Activated T-cell treated with anti-CD3 and anti-CD28 coated beads, Interleukin-2, amount 50 U/mL, for 72 hours (primary cell): ENCODE measurements at regions not wholly inside any gene's neighbourhood (a gene's known extent, or its start where the extent isn't known, plus 50 kb on each side); places are given as distances from the start of the nearest gene placed in this dataset.
A peak's percentile ranks its signal among the peaks of the same experiment; 100 is the strongest.

Experiments used
- ATAC-seq, 2 donors: fragments of 150-1000 bp; cut with Tn5 transposase; replicated peaks in 1 of 2; 2 replicates each; pipeline ENCODE4 v1.10.0; 2021; ENCODE audit warnings: moderate library complexity in 2 of 2, mild to moderate bottlenecking in 1 of 2
- DNase-seq, 2 donors: peaks; one replicate each; pipeline ENCODE4 v3.0.0; 2021 to 2022; ENCODE audit warnings: mixed read lengths in 1 of 2
- H3K27ac Mint-ChIP-seq: one replicate; pipeline ENCODE4 v1.8.0; 2022; ENCODE audit warnings: mild to moderate bottlenecking, moderate library complexity, mixed read lengths
- H3K27me3 Mint-ChIP-seq: one replicate; pipeline ENCODE4 v1.8.0; 2022; ENCODE audit warnings: low read depth, mixed read lengths
- H3K36me3 Mint-ChIP-seq, 2 donors: one replicate each; pipeline ENCODE4 v1.8.0; 2022; ENCODE audit warnings: mixed read lengths in 2 of 2, mild to moderate bottlenecking in 1 of 2; ENCODE audit not compliant: insufficient read depth in 2 of 2
- H3K4me1 Mint-ChIP-seq: one replicate; pipeline ENCODE4 v1.8.0; 2022; ENCODE audit warnings: low read depth, mixed read lengths
- H3K4me3 Mint-ChIP-seq, 2 donors: one replicate each; pipeline ENCODE4 v1.8.0; 2022; ENCODE audit warnings: mild to moderate bottlenecking in 2 of 2, mixed read lengths in 2 of 2, moderate library complexity in 2 of 2
- H3K9me3 Mint-ChIP-seq, 2 donors: one replicate each; pipeline ENCODE4 v1.8.0; 2022; ENCODE audit warnings: mixed read lengths in 2 of 2

DNA sequence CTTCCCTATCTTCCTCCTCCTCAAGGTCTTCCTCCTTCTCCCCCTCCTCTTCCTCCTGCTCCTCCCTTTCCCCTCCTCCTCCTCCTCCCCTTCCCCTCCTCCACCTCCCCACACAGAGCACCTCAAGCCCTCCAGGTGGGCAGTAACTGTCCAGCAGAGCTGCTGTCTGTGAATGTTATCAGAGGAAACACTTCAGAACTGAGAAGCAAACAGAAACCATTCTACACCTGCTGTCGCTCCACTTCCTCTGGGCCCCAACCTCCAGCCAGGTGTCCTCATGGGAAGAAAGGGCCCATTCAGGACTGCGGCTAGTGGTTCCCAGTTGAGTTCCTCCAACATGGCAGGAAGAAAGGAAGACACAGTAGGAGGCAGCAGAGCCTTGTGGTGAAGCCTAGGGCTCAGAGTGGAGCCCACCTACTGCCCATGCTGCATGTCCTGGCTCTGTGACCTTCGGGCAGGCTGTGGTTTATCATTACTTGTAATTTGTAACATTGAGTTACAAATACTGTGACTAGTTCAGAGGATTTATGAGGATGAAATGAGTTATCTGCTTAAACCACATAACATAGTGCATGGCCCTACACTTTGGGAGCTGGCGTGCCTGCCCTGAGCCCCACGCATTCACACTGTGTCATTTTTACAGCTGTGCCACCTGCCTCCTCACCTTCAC is 165.9 kb upstream of the ID2 start:
- ATAC-seq (peak; percentile 22 to 34), DNase-seq (peak; percentile 23 to 37)
- H3K36me3 Mint-ChIP-seq = peaks cover 15 to 21% of the 10 kb centered on the region in 2 donors
- peaks cover 84% of the 10 kb centered on the region for H3K4me1 Mint-ChIP-seq
- no peaks in the 10 kb centered on the region for H3K27me3 Mint-ChIP-seq
- peak overlapping the region; percentile 31 to 50 for H3K4me3 Mint-ChIP-seq
- peaks cover 7 to 12% of the 10 kb centered on the region in 2 donors for H3K9me3 Mint-ChIP-seq
- H3K27ac Mint-ChIP-seq = no peak overlapping the region

- no peaks in the 10 kb centered on the region for H3K27me3 Mint-ChIP-seq
- no peak overlapping the region for H3K4me3 Mint-ChIP-seq
- peaks cover 10 to 16% of the 10 kb centered on the region in 2 donors for H3K36me3 Mint-ChIP-seq
- H3K4me1 Mint-ChIP-seq = peaks cover 88% of the 10 kb centered on the region
- no peak for DNase-seq
- peaks cover 7 to 12% of the 10 kb centered on the region in 2 donors for H3K9me3 Mint-ChIP-seq
- ATAC-seq = no peak
- H3K27ac Mint-ChIP-seq = no peak overlapping the region
Measured at GRCh38 chr2:8517850-8518498, 163.9 kb upstream of the ID2 start.

GRCh38 chr2:8518979-8519668 is 162.7 kb upstream of the ID2 start:
- peak overlapping the region; percentile 27 for H3K27ac Mint-ChIP-seq
- H3K36me3 Mint-ChIP-seq = peaks cover 5 to 6% of the 10 kb centered on the region in 2 donors
- H3K4me1 Mint-ChIP-seq = peaks cover 84% of the 10 kb centered on the region
- no peaks in the 10 kb centered on the region for H3K27me3 Mint-ChIP-seq
- no peak for ATAC-seq
- DNase-seq = no peak
- peaks cover 3 to 5% of the 10 kb centered on the region in 2 donors for H3K9me3 Mint-ChIP-seq
- H3K4me3 Mint-ChIP-seq = peak overlapping the region in 1 of 2 donors; percentile 46

DNA sequence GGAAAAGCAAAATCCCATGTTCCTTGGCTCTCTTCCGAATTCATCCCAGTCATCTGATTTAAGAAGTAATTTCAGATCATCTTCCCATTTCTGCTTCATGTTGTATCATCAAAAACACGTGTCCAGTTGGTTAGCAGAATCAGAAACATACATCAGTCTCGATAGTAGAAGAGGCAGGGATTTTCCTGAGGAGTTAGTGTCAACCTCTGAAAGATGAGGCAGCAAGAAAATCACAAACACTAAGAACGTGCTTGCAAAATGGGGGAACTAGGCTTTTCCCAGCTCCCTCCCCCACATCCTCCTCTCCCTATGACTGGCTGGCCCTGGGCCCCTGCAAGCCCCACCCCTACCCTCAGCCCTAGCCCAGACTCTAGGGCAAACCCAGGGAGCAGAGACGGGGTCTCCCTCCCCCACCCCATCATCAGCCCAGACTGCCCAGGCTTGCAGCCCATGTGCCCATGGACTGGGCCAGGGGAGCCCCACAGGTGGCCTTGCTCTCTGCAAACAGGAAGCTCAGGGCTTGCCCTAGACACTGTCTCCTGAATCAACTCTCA is 161.0 kb upstream of the ID2 start:
- DNase-seq (peak; percentile 45 to 57), ATAC-seq (peak; percentile 59 to 78)
- H3K4me3 Mint-ChIP-seq = peak overlapping the region; percentile 52 to 62
- no peaks in the 10 kb centered on the region for H3K9me3 Mint-ChIP-seq
- peaks cover 0 to 2% of the 10 kb centered on the region in 2 donors for H3K36me3 Mint-ChIP-seq
- peak overlapping the region; percentile 55 for H3K27ac Mint-ChIP-seq
- H3K4me1 Mint-ChIP-seq = peaks cover 67% of the 10 kb centered on the region
- H3K27me3 Mint-ChIP-seq = no peaks in the 10 kb centered on the region

- H3K4me3 Mint-ChIP-seq = no peak overlapping the region
- no peaks in the 10 kb centered on the region for H3K9me3 Mint-ChIP-seq
- no peak for DNase-seq
- peak overlapping the region; percentile 4 for H3K27ac Mint-ChIP-seq
- ATAC-seq = no peak
- H3K36me3 Mint-ChIP-seq = peaks cover 0 to 2% of the 10 kb centered on the region in 2 donors
- H3K27me3 Mint-ChIP-seq = no peaks in the 10 kb centered on the region
- H3K4me1 Mint-ChIP-seq = peaks cover 64% of the 10 kb centered on the region
Measured at GRCh38 chr2:8522687-8523086, 159.2 kb upstream of the ID2 start.

DNA sequence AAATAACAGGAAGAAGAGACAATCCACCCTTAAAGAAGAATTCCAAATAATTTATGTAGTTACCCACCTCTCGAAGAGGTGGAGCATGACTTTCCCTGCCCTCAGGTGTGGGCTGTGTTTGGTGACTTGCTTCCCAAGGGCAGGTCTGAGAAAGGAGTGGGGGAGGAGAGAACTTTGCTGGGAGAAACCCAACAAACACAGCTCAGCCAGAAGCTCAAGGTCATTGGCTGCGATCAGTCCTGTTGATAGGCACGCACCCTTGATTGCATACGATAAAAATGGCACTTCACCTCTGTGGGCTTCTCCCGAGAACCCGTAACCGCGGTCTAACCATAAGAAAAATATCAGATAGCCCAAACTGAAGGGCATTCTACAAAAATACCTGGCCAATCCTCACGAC is 157.5 kb upstream of the ID2 start:
- H3K4me3 Mint-ChIP-seq = no peak overlapping the region
- no peaks in the 10 kb centered on the region for H3K9me3 Mint-ChIP-seq
- H3K4me1 Mint-ChIP-seq = peaks cover 53% of the 10 kb centered on the region
- no peaks in the 10 kb centered on the region for H3K27me3 Mint-ChIP-seq
- H3K36me3 Mint-ChIP-seq = peaks cover 0 to 2% of the 10 kb centered on the region in 2 donors
- DNase-seq = no peak
- no peak for ATAC-seq
- no peak overlapping the region for H3K27ac Mint-ChIP-seq

DNA sequence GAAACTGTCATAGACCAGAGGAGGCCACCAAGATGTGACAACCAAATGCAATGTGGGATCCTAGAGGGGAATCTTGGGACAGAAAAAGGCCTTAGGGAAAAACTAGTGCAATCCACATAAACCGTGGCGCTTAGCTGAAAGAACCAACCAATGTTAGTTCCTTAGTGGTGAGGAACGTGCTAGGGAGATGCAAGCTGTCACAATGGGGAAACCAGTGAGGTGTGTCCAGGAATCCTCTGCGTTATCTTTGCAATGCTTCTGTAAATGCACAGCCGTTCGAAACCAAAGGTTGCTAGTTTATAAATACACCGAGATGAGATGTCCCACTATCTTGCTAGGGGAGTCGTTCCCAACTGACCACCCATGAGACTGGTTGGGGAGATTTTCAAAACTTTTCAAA is 157.0 kb upstream of the ID2 start:
- H3K9me3 Mint-ChIP-seq = no peaks in the 10 kb centered on the region
- no peak overlapping the region for H3K27ac Mint-ChIP-seq
- H3K4me3 Mint-ChIP-seq = no peak overlapping the region
- H3K36me3 Mint-ChIP-seq = peaks cover 0 to 2% of the 10 kb centered on the region in 2 donors
- no peaks in the 10 kb centered on the region for H3K27me3 Mint-ChIP-seq
- no peak for DNase-seq
- no peak for ATAC-seq
- peaks cover 49% of the 10 kb centered on the region for H3K4me1 Mint-ChIP-seq

GRCh38 chr2:8525236-8525581 is 156.6 kb upstream of the ID2 start:
- no peak overlapping the region for H3K27ac Mint-ChIP-seq
- H3K36me3 Mint-ChIP-seq = peaks cover 0 to 2% of the 10 kb centered on the region in 2 donors
- no peak overlapping the region for H3K4me3 Mint-ChIP-seq
- DNase-seq (no peak), ATAC-seq (no peak)
- H3K27me3 Mint-ChIP-seq = no peaks in the 10 kb centered on the region
- peaks cover 45% of the 10 kb centered on the region for H3K4me1 Mint-ChIP-seq
- H3K9me3 Mint-ChIP-seq = no peaks in the 10 kb centered on the region

GRCh38 chr2:8525582-8526402 is 156.1 kb upstream of the ID2 start:
- ATAC-seq (peak in 1 of 2 donors; percentile 34), DNase-seq (no peak)
- no peak overlapping the region for H3K4me3 Mint-ChIP-seq
- H3K36me3 Mint-ChIP-seq = peaks cover 0 to 5% of the 10 kb centered on the region in 2 donors
- no peak overlapping the region for H3K27ac Mint-ChIP-seq
- no peaks in the 10 kb centered on the region for H3K27me3 Mint-ChIP-seq
- peaks cover 39% of the 10 kb centered on the region for H3K4me1 Mint-ChIP-seq
- no peaks in the 10 kb centered on the region for H3K9me3 Mint-ChIP-seq

GRCh38 chr2:8526403-8526696 is 155.5 kb upstream of the ID2 start:
- Mint-ChIP-seq H3K27me3 (no peaks in the 10 kb centered on the region), H3K9me3 (peaks cover 2 to 3% of the 10 kb centered on the region in 2 donors), H3K4me3 (no peak overlapping the region), H3K36me3 (peaks cover 3 to 9% of the 10 kb centered on the region in 2 donors), H3K27ac (no peak overlapping the region), H3K4me1 (peaks cover 33% of the 10 kb centered on the region)
- ATAC-seq = no peak
- no peak for DNase-seq

- no peak overlapping the region for H3K4me3 Mint-ChIP-seq
Measured at GRCh38 chr2:8527031-8527430, 154.8 kb upstream of the ID2 start.

DNA sequence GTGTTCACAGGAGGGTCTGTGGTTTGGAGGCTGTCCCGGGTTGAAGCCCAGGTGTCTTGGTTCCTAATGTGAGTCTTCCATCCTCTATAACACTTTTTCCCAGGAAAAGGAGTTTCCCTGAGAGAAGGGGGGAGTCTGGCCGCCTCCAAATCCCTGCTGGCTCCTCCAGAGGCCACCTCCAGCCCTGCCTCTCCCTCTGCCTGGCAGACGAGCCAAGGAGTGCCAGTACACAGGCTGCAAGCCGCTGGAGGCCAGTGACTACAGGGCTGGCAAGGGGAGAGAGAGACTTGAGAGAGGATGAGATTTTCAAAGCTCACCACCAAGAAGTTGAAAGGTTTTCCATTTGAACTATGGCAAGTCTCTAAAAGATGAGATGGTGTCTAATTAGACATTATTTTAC is 154.2 kb upstream of the ID2 start:
- Mint-ChIP-seq H3K4me1 (peaks cover 20% of the 10 kb centered on the region), H3K4me3 (no peak overlapping the region), H3K36me3 (peaks cover 3 to 17% of the 10 kb centered on the region in 2 donors), H3K27ac (no peak overlapping the region), H3K27me3 (no peaks in the 10 kb centered on the region), H3K9me3 (peaks cover 3 to 5% of the 10 kb centered on the region in 2 donors)
- DNase-seq = no peak
- ATAC-seq = no peak

More at GRCh38 chr2:8527031-8527430, 154.8 kb upstream of the ID2 start:
- peaks cover 3% of the 10 kb centered on the region in 2 donors for H3K9me3 Mint-ChIP-seq
- peaks cover 27% of the 10 kb centered on the region for H3K4me1 Mint-ChIP-seq
- ATAC-seq = no peak
- H3K27me3 Mint-ChIP-seq = no peaks in the 10 kb centered on the region
- H3K36me3 Mint-ChIP-seq = peaks cover 3 to 14% of the 10 kb centered on the region in 2 donors
- H3K27ac Mint-ChIP-seq = no peak overlapping the region
- no peak for DNase-seq
